ENCODE measurements at regions not wholly inside any gene's neighbourhood (a gene's known extent, or its start where the extent isn't known, plus 50 kb on each side); places are given as distances from the start of the nearest gene placed in this dataset.

DNA sequence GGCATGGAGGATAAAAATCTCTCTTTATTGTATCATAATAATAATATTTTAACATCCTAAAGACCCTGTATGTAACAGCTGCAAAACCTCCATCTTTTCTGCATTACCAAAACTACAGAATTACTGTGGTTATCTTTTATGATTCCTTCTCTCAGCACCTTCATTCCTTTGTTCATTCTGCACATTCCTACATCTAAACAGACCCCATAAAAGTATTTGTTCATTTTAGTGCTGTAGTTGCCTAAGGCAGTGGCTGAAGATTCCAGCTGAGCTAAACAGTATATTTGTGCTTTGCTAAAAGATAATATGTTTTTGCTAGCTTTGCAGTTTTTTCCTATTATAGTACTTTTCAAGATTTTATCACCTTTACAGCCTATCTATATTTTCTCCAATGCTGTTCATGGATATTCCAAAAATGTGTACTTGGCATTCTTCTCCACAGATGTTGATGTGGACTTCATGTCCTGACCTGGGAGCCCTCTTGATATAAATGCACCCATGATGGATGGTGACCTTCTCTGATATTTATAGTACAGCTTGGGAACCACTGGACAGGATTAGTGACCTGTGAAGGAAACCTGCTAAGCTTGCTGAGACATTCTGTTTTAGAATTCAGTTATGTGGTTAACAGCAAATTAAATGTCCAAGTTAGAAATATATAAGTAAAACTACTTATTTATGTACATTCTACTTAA lies 2832.9 kb upstream of the PCDH20 start:
- TF ChIP-seq, protein P1, sequence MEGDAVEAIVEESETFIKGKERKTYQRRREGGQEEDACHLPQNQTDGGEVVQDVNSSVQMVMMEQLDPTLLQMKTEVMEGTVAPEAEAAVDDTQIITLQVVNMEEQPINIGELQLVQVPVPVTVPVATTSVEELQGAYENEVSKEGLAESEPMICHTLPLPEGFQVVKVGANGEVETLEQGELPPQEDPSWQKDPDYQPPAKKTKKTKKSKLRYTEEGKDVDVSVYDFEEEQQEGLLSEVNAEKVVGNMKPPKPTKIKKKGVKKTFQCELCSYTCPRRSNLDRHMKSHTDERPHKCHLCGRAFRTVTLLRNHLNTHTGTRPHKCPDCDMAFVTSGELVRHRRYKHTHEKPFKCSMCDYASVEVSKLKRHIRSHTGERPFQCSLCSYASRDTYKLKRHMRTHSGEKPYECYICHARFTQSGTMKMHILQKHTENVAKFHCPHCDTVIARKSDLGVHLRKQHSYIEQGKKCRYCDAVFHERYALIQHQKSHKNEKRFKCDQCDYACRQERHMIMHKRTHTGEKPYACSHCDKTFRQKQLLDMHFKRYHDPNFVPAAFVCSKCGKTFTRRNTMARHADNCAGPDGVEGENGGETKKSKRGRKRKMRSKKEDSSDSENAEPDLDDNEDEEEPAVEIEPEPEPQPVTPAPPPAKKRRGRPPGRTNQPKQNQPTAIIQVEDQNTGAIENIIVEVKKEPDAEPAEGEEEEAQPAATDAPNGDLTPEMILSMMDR (IDR thresholded peaks at IDR 0.05 in 4 of 5, conservative IDR thresholded peaks at IDR 0.05 in 1 of 5) = no peak
- TF ChIP-seq POLR2A (IDR thresholded peaks at IDR 0.05) = no peak

Data from gastrocnemius medialis (tissue), 4 donors.